OCI-LY1 (cell line): ENCODE measurements at regions not wholly inside any gene's neighbourhood (a gene's known extent, or its start where the extent isn't known, plus 50 kb on each side); places are given as distances from the start of the nearest gene placed in this dataset.
"Not testable (repeated sequence)": the region's sequence is repeated elsewhere in the genome, so short reads cannot be mapped to it uniquely, and the experiment has no call there.

Experiments used
- H2AFZ ChIP-seq: fragments of 200-600 bp; sonication (generic), shearing (Covaris generic); 2 replicates; pipeline ENCODE4 v1.6.0; 2014; ENCODE audit warnings: antibody characterized with exemption, mild to moderate bottlenecking, low read length
- H3F3A ChIP-seq: fragments of 200-600 bp; sonication (generic), shearing (Covaris generic); 2 replicates; pipeline ENCODE4 v1.6.0; 2014; ENCODE audit warnings: mild to moderate bottlenecking, antibody characterized with exemption, low read length, moderate library complexity; ENCODE audit not compliant: insufficient read depth
- H3K27ac ChIP-seq: fragments of 200-600 bp; sonication (generic); 2 replicates; pipeline ENCODE4 v1.5.1; 2014; ENCODE audit warnings: low read length, mixed run types, mild to moderate bottlenecking, low read depth; ENCODE audit not compliant: poor library complexity, severe bottlenecking
- H3K27me3 ChIP-seq: fragments of 200-600 bp; sonication (generic); 2 replicates; pipeline ENCODE4 v1.6.0; 2014; ENCODE audit warnings: antibody characterized with exemption, mild to moderate bottlenecking, low read length, moderate library complexity; ENCODE audit not compliant: insufficient read depth
- H3K36me3 ChIP-seq: fragments of 200-600 bp; sonication (generic); 2 replicates; pipeline ENCODE4 v1.6.1; 2014; ENCODE audit warnings: mild to moderate bottlenecking, antibody characterized with exemption, low read length, moderate library complexity, mixed read lengths; ENCODE audit not compliant: insufficient read depth
- H3K4me1 ChIP-seq: fragments of 200-600 bp; sonication (generic); 2 replicates; pipeline ENCODE4 v1.5.1; 2014; ENCODE audit warnings: mild to moderate bottlenecking, low read length, moderate library complexity; ENCODE audit not compliant: insufficient read depth, severe bottlenecking
- H3K4me2 ChIP-seq: fragments of 200-600 bp; sonication (generic), shearing (Covaris generic); 2 replicates; pipeline ENCODE4 v1.6.1; 2014; ENCODE audit warnings: low read length
- H3K4me3 ChIP-seq: fragments of 200-600 bp; sonication (generic); 2 replicates; pipeline ENCODE4 v1.5.1; 2014; ENCODE audit warnings: low read length, low read depth, mild to moderate bottlenecking, mixed read lengths; ENCODE audit not compliant: poor library complexity, severe bottlenecking
- H3K79me2 ChIP-seq: fragments of 200-600 bp; shearing (Covaris generic); 2 replicates; pipeline ENCODE4 v1.6.1; 2016; ENCODE audit warnings: mixed run types, low read length, mixed read lengths; ENCODE audit not compliant: insufficient read depth
- H3K9ac ChIP-seq: fragments of 200-600 bp; sonication (generic), shearing (Covaris generic); 2 replicates; pipeline ENCODE4 v1.6.1; 2014; ENCODE audit warnings: mild to moderate bottlenecking, low read length, mixed read lengths
- H3K9me2 ChIP-seq: fragments of 200-600 bp; sonication (generic), shearing (Covaris generic); 2 replicates; pipeline ENCODE4 v1.6.1; 2014; ENCODE audit warnings: low read depth, mild to moderate bottlenecking, low read length, mixed read lengths
- H3K9me3 ChIP-seq: fragments of 200-600 bp; shearing (Covaris generic); 2 replicates; pipeline ENCODE4 v1.6.1; 2014; ENCODE audit warnings: low read length, mixed read lengths
- H4K20me1 ChIP-seq: fragments of 200-600 bp; sonication (generic), shearing (Covaris generic); 2 replicates; pipeline ENCODE4 v1.6.0; 2016; ENCODE audit warnings: mild to moderate bottlenecking, low read length; ENCODE audit not compliant: insufficient read depth
- EZH2 ChIP-seq: fragments of 200-600 bp; sonication (generic), shearing (Covaris generic); IDR thresholded peaks from 2 replicates; pipeline ENCODE4 v1.8.0; 2017; ENCODE audit warnings: borderline replicate concordance, mixed run types, mild to moderate bottlenecking, antibody characterized with exemption, low read length, moderate library complexity, mixed read lengths
- TF ChIP-seq, protein P1 (sequence below): fragments of 200-600 bp; sonication (generic), shearing (Covaris generic); IDR thresholded peaks from 2 replicates; pipeline ENCODE4 v1.5.1; 2017; ENCODE audit warnings: mild to moderate bottlenecking, antibody characterized with exemption, low read length, moderate library complexity, mixed read lengths

DNA sequence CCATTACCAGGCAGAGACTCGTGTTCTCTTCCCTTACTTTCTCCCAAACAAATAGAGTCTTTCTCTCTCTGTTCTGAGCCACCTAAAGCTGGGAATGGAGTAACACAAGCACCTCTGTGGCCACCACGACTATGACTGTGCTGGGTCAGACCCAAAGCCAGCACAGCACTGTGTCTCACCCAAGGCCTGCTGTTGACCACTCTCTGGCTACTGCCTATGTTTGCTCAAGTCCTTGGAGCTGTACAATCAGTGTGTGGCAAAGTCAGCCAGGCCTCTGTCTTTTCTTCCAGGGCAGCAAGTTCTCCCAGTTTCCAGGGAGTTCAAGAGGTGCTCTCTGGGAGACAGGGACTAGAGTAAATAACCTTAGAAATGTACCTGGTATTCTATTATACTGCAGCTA lies 239.4 kb downstream of the FAM47A start:
- Histone ChIP-seq H3F3A (no peaks in the 10 kb centered on the region), H3K4me2 (no peak overlapping the region), H3K79me2 (no peaks in the 10 kb centered on the region), H3K36me3 (no peaks in the 10 kb centered on the region), H3K4me1 (no peaks in the 10 kb centered on the region), H3K27me3 (no peaks in the 10 kb centered on the region), H4K20me1 (no peaks in the 10 kb centered on the region), H3K9ac (no peak overlapping the region), H2AFZ (no peak overlapping the region), H3K9me2 (no peaks in the 10 kb centered on the region), H3K4me3 (no peak overlapping the region), H3K9me3 (no peaks in the 10 kb centered on the region), H3K27ac (no peak overlapping the region)
- TF ChIP-seq EZH2 = no peak
- TF ChIP-seq, protein P1, sequence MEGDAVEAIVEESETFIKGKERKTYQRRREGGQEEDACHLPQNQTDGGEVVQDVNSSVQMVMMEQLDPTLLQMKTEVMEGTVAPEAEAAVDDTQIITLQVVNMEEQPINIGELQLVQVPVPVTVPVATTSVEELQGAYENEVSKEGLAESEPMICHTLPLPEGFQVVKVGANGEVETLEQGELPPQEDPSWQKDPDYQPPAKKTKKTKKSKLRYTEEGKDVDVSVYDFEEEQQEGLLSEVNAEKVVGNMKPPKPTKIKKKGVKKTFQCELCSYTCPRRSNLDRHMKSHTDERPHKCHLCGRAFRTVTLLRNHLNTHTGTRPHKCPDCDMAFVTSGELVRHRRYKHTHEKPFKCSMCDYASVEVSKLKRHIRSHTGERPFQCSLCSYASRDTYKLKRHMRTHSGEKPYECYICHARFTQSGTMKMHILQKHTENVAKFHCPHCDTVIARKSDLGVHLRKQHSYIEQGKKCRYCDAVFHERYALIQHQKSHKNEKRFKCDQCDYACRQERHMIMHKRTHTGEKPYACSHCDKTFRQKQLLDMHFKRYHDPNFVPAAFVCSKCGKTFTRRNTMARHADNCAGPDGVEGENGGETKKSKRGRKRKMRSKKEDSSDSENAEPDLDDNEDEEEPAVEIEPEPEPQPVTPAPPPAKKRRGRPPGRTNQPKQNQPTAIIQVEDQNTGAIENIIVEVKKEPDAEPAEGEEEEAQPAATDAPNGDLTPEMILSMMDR = no peak

DNA sequence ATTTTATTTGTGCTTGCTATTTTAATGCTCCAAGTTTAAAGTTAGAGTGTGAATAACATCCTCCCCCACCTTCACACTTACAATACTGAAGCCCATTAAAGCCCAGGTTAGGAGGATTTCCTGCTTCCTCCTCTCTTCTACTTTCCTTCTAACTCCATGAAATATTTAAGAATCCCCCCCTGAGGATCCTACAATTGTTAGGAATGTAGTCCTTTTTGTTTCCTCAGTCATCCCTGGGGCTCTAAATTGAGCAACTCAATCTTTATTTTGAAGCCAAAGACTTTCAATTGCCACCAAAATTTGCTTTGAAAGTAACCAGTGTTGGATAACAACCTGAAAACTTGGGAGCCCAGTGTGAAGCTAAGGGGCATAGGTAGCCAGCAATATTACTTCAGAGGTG lies 276.9 kb downstream of the FAM47A start:
- Histone ChIP-seq H3K4me1 (no peaks in the 10 kb centered on the region), H3F3A (no peaks in the 10 kb centered on the region), H3K79me2 (no peaks in the 10 kb centered on the region), H3K27me3 (no peaks in the 10 kb centered on the region), H3K9ac (no peak overlapping the region), H3K9me2 (no peaks in the 10 kb centered on the region), H3K4me3 (no peak overlapping the region), H3K9me3 (no peaks in the 10 kb centered on the region), H3K36me3 (no peaks in the 10 kb centered on the region), H3K4me2 (no peak overlapping the region), H2AFZ (no peak overlapping the region), H3K27ac (no peak overlapping the region), H4K20me1 (no peaks in the 10 kb centered on the region)
- TF ChIP-seq, protein P1 = no peak
- no peak for TF ChIP-seq EZH2

DNA sequence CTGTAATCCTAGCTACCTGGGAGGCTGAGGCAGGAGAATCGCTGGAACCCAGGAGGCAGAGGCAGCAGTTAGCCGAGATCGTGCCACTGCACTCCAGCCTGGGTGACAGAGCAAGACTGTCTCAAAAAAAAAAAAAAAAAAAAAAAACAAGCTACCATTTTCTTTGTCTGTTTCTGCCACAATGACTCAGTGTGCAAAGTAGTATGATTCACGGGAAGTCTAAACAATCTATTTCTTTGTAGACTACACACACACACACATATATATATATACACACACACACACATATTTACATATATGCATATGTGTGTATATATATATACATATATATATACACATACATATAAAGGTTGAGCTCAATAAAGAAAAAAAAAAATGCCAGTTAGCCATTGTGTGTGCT lies 280.0 kb downstream of the FAM47A start:
- H3K9me2 ChIP-seq, H3K4me1 ChIP-seq, H3K36me3 ChIP-seq, H3K27me3 ChIP-seq, H4K20me1 ChIP-seq, H3K9ac ChIP-seq, H2AFZ ChIP-seq, H3K4me2 ChIP-seq, H3K4me3 ChIP-seq, H3F3A ChIP-seq, H3K9me3 ChIP-seq, H3K79me2 ChIP-seq, H3K27ac ChIP-seq: not testable (repeated sequence)

DNA sequence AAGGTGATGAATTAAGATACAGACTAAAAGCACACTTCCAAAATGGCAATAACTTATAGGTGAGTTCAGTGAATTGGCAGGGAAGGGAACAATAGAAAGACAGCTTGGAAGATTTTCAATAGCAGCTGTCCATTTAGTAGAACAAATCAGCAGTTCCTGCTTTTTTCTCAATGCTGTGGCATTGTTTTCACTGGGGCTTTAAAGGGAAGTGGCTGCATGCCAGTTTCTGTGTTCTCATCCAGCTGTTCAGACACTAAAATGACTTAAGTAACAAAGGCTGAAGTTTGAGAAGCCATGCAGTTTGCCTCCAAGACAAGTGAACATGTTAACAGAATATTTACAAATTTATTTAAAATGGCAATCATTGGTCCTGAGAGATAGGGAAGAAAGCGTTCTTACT lies 291.9 kb downstream of the FAM47A start:
- no peaks in the 10 kb centered on the region for H3K9me3 ChIP-seq
- no peak for TF ChIP-seq EZH2
- TF ChIP-seq, protein P1 = no peak
- no peaks in the 10 kb centered on the region for H3F3A ChIP-seq
- no peak overlapping the region for H3K4me3 ChIP-seq
- no peaks in the 10 kb centered on the region for H3K36me3 ChIP-seq
- H3K27me3 ChIP-seq = no peaks in the 10 kb centered on the region
- no peaks in the 10 kb centered on the region for H3K4me1 ChIP-seq
- no peak overlapping the region for H3K9ac ChIP-seq
- no peaks in the 10 kb centered on the region for H3K79me2 ChIP-seq
- no peak overlapping the region for H3K27ac ChIP-seq
- no peak overlapping the region for H2AFZ ChIP-seq
- no peaks in the 10 kb centered on the region for H3K9me2 ChIP-seq
- no peaks in the 10 kb centered on the region for H4K20me1 ChIP-seq
- H3K4me2 ChIP-seq = no peak overlapping the region
